Heart left ventricle (tissue), 16 donors: ENCODE measurements at regions not wholly inside any gene's neighbourhood (a gene's known extent, or its start where the extent isn't known, plus 50 kb on each side); places are given as distances from the start of the nearest gene placed in this dataset.

ENCODE experiments used
- ATAC-seq, 4 donors: fragments of 200-7000 bp; cut with Tn5 transposase; one replicate each; pipeline ENCODE4 v1.9.1; 2020 to 2022; ENCODE audit warnings: moderate library complexity in 4 of 4, mild to moderate bottlenecking in 3 of 4, moderate number of reproducible peaks in 1 of 4
- DNase-seq, 5 donors: peaks; one replicate each; pipeline ENCODE4 v3.0.0-alpha.2; 2020
- H3K27ac ChIP-seq, 12 donors: fragments of 200-600 bp; sonication (generic) in 4 of 12; one replicate each; pipeline versions ENCODE4 v1.5.0 to v1.8.0; 2016 to 2022; ENCODE audit warnings: mild to moderate bottlenecking in 2 of 12
- H3K27me3 ChIP-seq, 9 donors: fragments of 200-600 bp; sonication (generic) in 2 of 9; one replicate each; pipeline versions ENCODE4 v1.5.1 to v1.8.0; 2016 to 2022; ENCODE audit warnings: mild to moderate bottlenecking in 3 of 9
- H3K36me3 ChIP-seq, 9 donors: fragments of 200-600 bp; sonication (generic) in 2 of 9; one replicate each; pipeline versions ENCODE4 v1.5.0 to v1.8.0; 2018 to 2022; ENCODE audit warnings: mild to moderate bottlenecking in 2 of 9
- H3K4me1 ChIP-seq, 12 donors: fragments of 200-600 bp; sonication (generic) in 4 of 12; one replicate each; pipeline versions ENCODE4 v1.5.0 to v1.8.0; 2016 to 2022; ENCODE audit warnings: mild to moderate bottlenecking in 3 of 12
- H3K4me3 ChIP-seq, 12 donors: fragments of 200-600 bp; sonication (generic) in 4 of 12; one replicate each; pipeline versions ENCODE4 v1.5.0 to v1.8.0; 2017 to 2022; ENCODE audit warnings: mild to moderate bottlenecking in 9 of 12, moderate library complexity in 4 of 12
- H3K9me3 ChIP-seq, 12 donors: fragments of 200-600 bp; sonication (generic) in 4 of 12; one replicate each; pipeline versions ENCODE4 v1.5.0 to v1.8.0; 2016 to 2022; ENCODE audit warnings: mild to moderate bottlenecking in 1 of 12
- CTCF ChIP-seq, 12 donors: fragments of 200-600 bp; sonication (generic) in 4 of 12; IDR thresholded peaks; one replicate each; pipeline versions ENCODE4 v1.5.0 to v1.8.0; 2018 to 2022; ENCODE audit warnings: antibody characterized with exemption in 12 of 12, mild to moderate bottlenecking in 5 of 12
- POLR2A ChIP-seq, 2 donors: fragments of 450-650 bp; IDR thresholded peaks; one replicate each; pipeline ENCODE4 v1.6.1; 2017; ENCODE audit warnings: antibody characterized with exemption in 2 of 2, mild to moderate bottlenecking in 2 of 2, moderate library complexity in 2 of 2
- WGBS, 4 donors: extraction: QIAGEN DNeasy Blood & Tissue Kit in 2 of 4; methylation state at CpG; one replicate each; pipeline versions ENCODE4 v1.1.5 to v1.1.7; 2013 to 2018; 5-methylcytosine and 5-hydroxymethylcytosine counted together
- intact Hi-C, 10 donors: fragments of 100-400 bp; cut with DNase I; formaldehyde crosslinking; loops; one replicate each; pipeline versions ENCODE4 v1.11.1 to v1.14.2; 2022
- donor health status: ischemic (EF 13 %, LVEDD 7.1; RV severe dilation, severe dysfunction).
- donor health status: healthy with polysubstance abuse.
- donor health status: DM: no; HTN: yes; CAD: no.
- donor health status: DM: no; HTN: no; CAD: no.
- donor health status: ischemic (EF 25% LVEDD 6.9; RV normal size, moderate dysfunction).
- donor health status: ischemic (EF 25% LVEDD 5.7; RV mildly dilated, moderate dysfunction).
- donor health status: healthy.
- donor health status: DM: yes; HTN: yes; CAD: no.
- donor health status: ischemic (EF 35%, LVEDD 5.7; RV mildly dilated, moderate dysfunction).
- donor health status: nonischemic (EF 11% LVEDD 7.7; RV severe dilation, severe dysfunction).
- donor health status: DM: yes; HTN: yes; CAD: no.
- donor health status: PGD.
- donor health status: ischemic (EF 29% LVEDD 5.4; RV normal size, mild dysfunction).
- donor health status: nonischemic (EF 23%, LVEDD 6.1; RV moderate dilation, normal function).

- Histone ChIP-seq H3K27me3 (no peaks in the 10 kb centered on the region), H3K9me3 (no peaks in the 10 kb centered on the region), H3K27ac (peak overlapping the region in 10 of 12 donors; percentile 13 to 96 (median 44)), H3K4me1 (peaks cover 0 to 48% (median 0%) of the 10 kb centered on the region in 12 donors), H3K4me3 (no peak overlapping the region), H3K36me3 (no peaks in the 10 kb centered on the region)
- TF ChIP-seq CTCF (IDR thresholded peaks at IDR 0.05) (no peak), POLR2A (IDR thresholded peaks at IDR 0.05) (no peak)
- ATAC-seq (peak in 1 of 4 donors; percentile 21), DNase-seq (no peak)
- intact Hi-C loops = no loop called here
- 82 to 89% (median 85%) methylated on average over 7 to 8 of the region's 8 CpGs for WGBS, 4 donors
Measured at GRCh38 chr2:144607099-144607498, 87.2 kb upstream of the ZEB2 start.

GRCh38 chr2:144606466-144607095 is 86.7 kb upstream of the ZEB2 start:
- Histone ChIP-seq H3K9me3 (no peaks in the 10 kb centered on the region), H3K27ac (peak overlapping the region in 5 of 12 donors; percentile 31 to 96 (median 67)), H3K4me3 (no peak overlapping the region), H3K36me3 (no peaks in the 10 kb centered on the region), H3K4me1 (peaks cover 0 to 48% (median 0%) of the 10 kb centered on the region in 12 donors), H3K27me3 (no peaks in the 10 kb centered on the region)
- TF ChIP-seq CTCF (IDR thresholded peaks at IDR 0.05) = no peak
- TF ChIP-seq POLR2A (IDR thresholded peaks at IDR 0.05) = no peak
- WGBS, 4 donors = 79 to 88% (median 85%) methylated on average over 1 of the region's 1 CpG
- ATAC-seq (peak in 2 of 4 donors; percentile 61 to 66), DNase-seq (no peak)
- intact Hi-C loops = no loop called here

GRCh38 chr2:144605231-144605840 is 85.4 kb upstream of the ZEB2 start:
- Histone ChIP-seq H3K9me3 (no peaks in the 10 kb centered on the region), H3K4me1 (peaks cover 0 to 48% (median 0%) of the 10 kb centered on the region in 12 donors), H3K4me3 (no peak overlapping the region), H3K27ac (peak overlapping the region in 4 of 12 donors; percentile 3 to 96 (median 60)), H3K27me3 (no peaks in the 10 kb centered on the region), H3K36me3 (no peaks in the 10 kb centered on the region)
- 87 to 89% (median 88%) methylated on average over 7 of the region's 7 CpGs for WGBS, 4 donors
- intact Hi-C loops = no loop called here
- TF ChIP-seq POLR2A (IDR thresholded peaks at IDR 0.05) (no peak), CTCF (IDR thresholded peaks at IDR 0.05) (no peak)
- ATAC-seq = no peak
- DNase-seq = no peak

GRCh38 chr2:144603334-144603733 is 83.4 kb upstream of the ZEB2 start:
- TF ChIP-seq POLR2A (IDR thresholded peaks at IDR 0.05) (no peak), CTCF (IDR thresholded peaks at IDR 0.05) (no peak)
- 90 to 92% (median 92%) methylated on average over 2 of the region's 2 CpGs for WGBS, 4 donors
- intact Hi-C loops = no loop called here
- Histone ChIP-seq H3K27ac (no peak overlapping the region), H3K9me3 (peaks cover 0 to under 1% (median 0%) of the 10 kb centered on the region in 12 donors), H3K27me3 (no peaks in the 10 kb centered on the region), H3K4me1 (peaks cover 0 to 34% (median 0%) of the 10 kb centered on the region in 12 donors), H3K36me3 (no peaks in the 10 kb centered on the region), H3K4me3 (no peak overlapping the region)
- ATAC-seq = no peak
- no peak for DNase-seq
